ENCODE measurements at regions not wholly inside any gene's neighbourhood (a gene's known extent, or its start where the extent isn't known, plus 50 kb on each side); places are given as distances from the start of the nearest gene placed in this dataset.

GRCh38 chr2:160921386-160921964, 238.8 kb upstream of the TANK start:
- Histone ChIP-seq H3K9me1 (ENCODE audit: control insufficient read depth, extremely low read depth, insufficient read depth, low read length) (no peaks in the 10 kb centered on the region), H3K27me3 (ENCODE audit: control insufficient read depth, extremely low read depth, insufficient read depth, low read length) (no peaks in the 10 kb centered on the region), H3K27ac (ENCODE audit: control insufficient read depth, insufficient read depth, low read length) (no peak overlapping the region), H3K4me1 (ENCODE audit: control insufficient read depth, extremely low read depth, insufficient read depth, low read length) (no peaks in the 10 kb centered on the region), H3K9me3 (ENCODE audit: control insufficient read depth, low read depth, low read length) (no peaks in the 10 kb centered on the region), H2AFZ (ENCODE audit: control insufficient read depth, low read length) (no peak overlapping the region), H3K4me3 (ENCODE audit: control insufficient read depth in 2 of 3, extremely low read depth in 1 of 3, insufficient read depth in 2 of 3, low read depth in 1 of 3, low read length in 3 of 3) (no peak overlapping the region), H3K36me3 (ENCODE audit: control insufficient read depth in 2 of 2, extremely low read depth in 1 of 2, insufficient read depth in 2 of 2, low read length in 2 of 2) (no peaks in the 10 kb centered on the region), H3K79me2 (ENCODE audit: control insufficient read depth, insufficient read depth, low read length) (no peaks in the 10 kb centered on the region), H3K9ac (ENCODE audit: control insufficient read depth, extremely low read depth, insufficient read depth, low read length) (no peak overlapping the region), H4K20me1 (ENCODE audit: control insufficient read depth, extremely low read depth, insufficient read depth, low read length) (no peaks in the 10 kb centered on the region), H3K4me2 (ENCODE audit: control insufficient read depth, extremely low read depth, insufficient read depth, low read depth, low read length) (no peak overlapping the region)
- DNase-seq (ENCODE audit: low read depth, low spot score): no peak
- dilution Hi-C loops (cut with MboI; ENCODE audit: extremely low pct_ligation_motif_present, low sequenced_read_pairs): no loop called here
- TF ChIP-seq CTCF (optimal IDR thresholded peaks at IDR 0.05 in 1 of 3, IDR thresholded peaks at IDR 0.05 in 1 of 3, conservative IDR thresholded peaks at IDR 0.05 in 1 of 3; ENCODE audit: extremely low read depth in 1 of 3, insufficient read depth in 2 of 3, low read length in 3 of 3) (no peak), EZH2 (IDR thresholded peaks at IDR 0.05; ENCODE audit: low read length) (no peak)
- FAIRE-seq: no peak

GRCh38 chr2:160924936-160925353, 235.3 kb upstream of the TANK start:
- DNase-seq (ENCODE audit: low read depth, low spot score): no peak
- no peaks in the 10 kb centered on the region for H3K79me2 ChIP-seq (ENCODE audit: control insufficient read depth, insufficient read depth, low read length)
- no peaks in the 10 kb centered on the region for H3K9me1 ChIP-seq (ENCODE audit: control insufficient read depth, extremely low read depth, insufficient read depth, low read length)
- no peak overlapping the region for H3K4me2 ChIP-seq (ENCODE audit: control insufficient read depth, extremely low read depth, insufficient read depth, low read depth, low read length)
- dilution Hi-C loops (cut with MboI; ENCODE audit: extremely low pct_ligation_motif_present, low sequenced_read_pairs): no loop called here
- no peak overlapping the region for H2AFZ ChIP-seq (ENCODE audit: control insufficient read depth, low read length)
- no peaks in the 10 kb centered on the region for H3K27me3 ChIP-seq (ENCODE audit: control insufficient read depth, extremely low read depth, insufficient read depth, low read length)
- H3K27ac ChIP-seq (ENCODE audit: control insufficient read depth, insufficient read depth, low read length): no peak overlapping the region
- no peak for FAIRE-seq
- no peak for TF ChIP-seq CTCF (optimal IDR thresholded peaks at IDR 0.05 in 1 of 3, IDR thresholded peaks at IDR 0.05 in 1 of 3, conservative IDR thresholded peaks at IDR 0.05 in 1 of 3; ENCODE audit: extremely low read depth in 1 of 3, insufficient read depth in 2 of 3, low read length in 3 of 3)
- no peak for TF ChIP-seq EZH2 (IDR thresholded peaks at IDR 0.05; ENCODE audit: low read length)
- no peaks in the 10 kb centered on the region for H3K4me1 ChIP-seq (ENCODE audit: control insufficient read depth, extremely low read depth, insufficient read depth, low read length)
- H3K4me3 ChIP-seq (ENCODE audit: control insufficient read depth in 2 of 3, extremely low read depth in 1 of 3, insufficient read depth in 2 of 3, low read depth in 1 of 3, low read length in 3 of 3): no peak overlapping the region
- no peaks in the 10 kb centered on the region for H3K36me3 ChIP-seq (ENCODE audit: control insufficient read depth in 2 of 2, extremely low read depth in 1 of 2, insufficient read depth in 2 of 2, low read length in 2 of 2)
- H4K20me1 ChIP-seq (ENCODE audit: control insufficient read depth, extremely low read depth, insufficient read depth, low read length): no peaks in the 10 kb centered on the region
- no peak overlapping the region for H3K9ac ChIP-seq (ENCODE audit: control insufficient read depth, extremely low read depth, insufficient read depth, low read length)
- no peaks in the 10 kb centered on the region for H3K9me3 ChIP-seq (ENCODE audit: control insufficient read depth, low read depth, low read length)

All from keratinocyte (primary cell).